Hepatocyte (in vitro differentiated cells): ENCODE measurements at regions not wholly inside any gene's neighbourhood (a gene's known extent, or its start where the extent isn't known, plus 50 kb on each side); places are given as distances from the start of the nearest gene placed in this dataset.

Experiments
- DNase-seq: peaks from one replicate; pipeline ENCODE4 v3.0.0-alpha.2; 2016; ENCODE audit warnings: low spot score
- H2AFZ ChIP-seq: fragments of 200-600 bp; sonication (generic); 2 replicates; pipeline ENCODE4 v1.6.0; 2016; ENCODE audit warnings: antibody characterized with exemption, mild to moderate bottlenecking
- H3K27ac ChIP-seq: fragments of 200-600 bp; sonication (generic); 2 replicates; pipeline ENCODE4 v1.5.1; 2016; ENCODE audit warnings: mild to moderate bottlenecking
- H3K27me3 ChIP-seq: fragments of 200-600 bp; sonication (generic); 2 replicates; pipeline ENCODE4 v1.6.1; 2016
- H3K36me3 ChIP-seq: fragments of 200-600 bp; sonication (generic); replicated peaks from 2 replicates; pipeline ENCODE4 v1.5.1; 2016; ENCODE audit warnings: low read depth; ENCODE audit not compliant: insufficient read depth
- H3K4me1 ChIP-seq: fragments of 200-600 bp; sonication (generic); 2 replicates; pipeline ENCODE4 v1.5.1; 2016; ENCODE audit warnings: mild to moderate bottlenecking, moderate library complexity; ENCODE audit not compliant: insufficient read depth
- H3K4me2 ChIP-seq: fragments of 200-600 bp; sonication (generic); 2 replicates; pipeline ENCODE4 v1.6.0; 2016
- H3K4me3 ChIP-seq: fragments of 200-600 bp; sonication (generic); 2 replicates; pipeline ENCODE4 v1.5.1; 2016; ENCODE audit warnings: mild to moderate bottlenecking
- H3K79me2 ChIP-seq: fragments of 200-600 bp; sonication (generic); 2 replicates; pipeline ENCODE4 v1.6.0; 2017; ENCODE audit warnings: mild to moderate bottlenecking
- H3K9me2 ChIP-seq: fragments of 200-600 bp; sonication (generic); replicated peaks from 2 replicates; pipeline ENCODE4 v1.6.0; 2017; ENCODE audit warnings: mild to moderate bottlenecking; ENCODE audit not compliant: insufficient read depth
- H3K9me3 ChIP-seq: fragments of 200-600 bp; sonication (generic); 2 replicates; pipeline ENCODE4 v1.5.1; 2016; ENCODE audit warnings: low read depth, mild to moderate bottlenecking
- H4K20me1 ChIP-seq: fragments of 200-600 bp; sonication (generic); 2 replicates; pipeline ENCODE4 v1.6.0; 2016; ENCODE audit warnings: mild to moderate bottlenecking; ENCODE audit not compliant: insufficient read depth, poor library complexity, severe bottlenecking
- CTCF ChIP-seq: fragments of 200-600 bp; sonication (generic); IDR thresholded peaks from 2 replicates; pipeline ENCODE4 v1.5.1; 2016; ENCODE audit warnings: antibody characterized with exemption, mild to moderate bottlenecking; ENCODE audit not compliant: poor library complexity
- EZH2 ChIP-seq: fragments of 200-600 bp; sonication (generic); IDR thresholded peaks from 2 replicates; pipeline ENCODE4 v1.6.1; 2016; ENCODE audit warnings: antibody characterized with exemption, mild to moderate bottlenecking, borderline replicate concordance
- EZH2phosphoT487 ChIP-seq: fragments of 200-600 bp; sonication (generic); IDR thresholded peaks from one replicate; pipeline ENCODE4 v1.6.1; 2018; ENCODE audit warnings: antibody characterized with exemption, mild to moderate bottlenecking, low read depth, moderate library complexity; ENCODE audit not compliant: unreplicated experiment, severe bottlenecking
- WGBS: methylation state at CpG from one replicate; pipeline ENCODE4 v1.1.6; 2016; ENCODE audit warnings: low lambda C conversion rate; ENCODE audit errors: missing lambda C conversion rate; 5-methylcytosine and 5-hydroxymethylcytosine counted together

- Histone ChIP-seq H3K27me3 (no peaks in the 10 kb centered on the region), H2AFZ (no peak overlapping the region), H3K4me1 (no peaks in the 10 kb centered on the region), H3K79me2 (no peaks in the 10 kb centered on the region), H3K36me3 (no peaks in the 10 kb centered on the region), H4K20me1 (no peaks in the 10 kb centered on the region), H3K4me3 (no peak overlapping the region), H3K9me3 (no peaks in the 10 kb centered on the region), H3K9me2 (no peaks in the 10 kb centered on the region), H3K4me2 (no peak overlapping the region), H3K27ac (no peak overlapping the region)
- 90% methylated on average over 2 of the region's 2 CpGs for WGBS
- TF ChIP-seq EZH2phosphoT487, result no peak
- TF ChIP-seq CTCF, result no peak
- TF ChIP-seq EZH2, result no peak
- no peak for DNase-seq
Measured at GRCh38 chr11:28799316-28799715, 691.1 kb downstream of the METTL15 start.

- Histone ChIP-seq H3K4me1 (no peaks in the 10 kb centered on the region), H3K36me3 (no peaks in the 10 kb centered on the region), H3K9me3 (no peaks in the 10 kb centered on the region), H2AFZ (no peak overlapping the region), H3K9me2 (no peaks in the 10 kb centered on the region), H3K4me3 (no peak overlapping the region), H3K27me3 (no peaks in the 10 kb centered on the region), H3K79me2 (no peaks in the 10 kb centered on the region), H3K27ac (no peak overlapping the region), H3K4me2 (no peak overlapping the region), H4K20me1 (no peaks in the 10 kb centered on the region)
- 78% methylated on average over 2 of the region's 2 CpGs for WGBS
- no peak for DNase-seq
- no peak for TF ChIP-seq EZH2
- TF ChIP-seq EZH2phosphoT487, result no peak
- no peak for TF ChIP-seq CTCF
Measured at GRCh38 chr11:28798286-28798685, 690.1 kb downstream of the METTL15 start.

DNA sequence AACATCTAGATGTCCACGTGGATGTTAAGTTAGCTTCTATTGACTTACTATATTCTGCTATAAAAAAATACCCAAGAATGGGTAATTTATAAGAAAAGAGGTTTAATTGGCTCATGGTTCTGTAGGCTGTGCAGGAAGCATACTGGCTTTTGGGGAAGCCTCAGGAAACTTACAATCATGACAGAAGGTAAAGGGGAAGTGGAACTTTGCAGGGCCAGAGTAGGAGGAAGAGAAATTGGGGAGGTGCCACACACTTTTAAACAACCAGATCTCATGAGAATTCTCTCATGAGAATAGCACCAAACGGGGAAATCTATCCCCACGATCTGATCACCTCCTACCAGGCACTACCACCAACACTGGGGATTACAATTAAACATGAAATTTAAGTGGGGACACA lies 689.3 kb downstream of the METTL15 start:
- no peaks in the 10 kb centered on the region for H3K36me3 ChIP-seq
- no peak overlapping the region for H2AFZ ChIP-seq
- WGBS, result 89% methylated on average over 3 of the region's 3 CpGs
- no peaks in the 10 kb centered on the region for H3K4me1 ChIP-seq
- no peak for DNase-seq
- no peaks in the 10 kb centered on the region for H3K27me3 ChIP-seq
- H4K20me1 ChIP-seq, result no peaks in the 10 kb centered on the region
- no peak overlapping the region for H3K27ac ChIP-seq
- no peak overlapping the region for H3K4me2 ChIP-seq
- no peak overlapping the region for H3K4me3 ChIP-seq
- no peaks in the 10 kb centered on the region for H3K9me2 ChIP-seq
- no peaks in the 10 kb centered on the region for H3K9me3 ChIP-seq
- TF ChIP-seq EZH2, result no peak
- H3K79me2 ChIP-seq, result no peaks in the 10 kb centered on the region

GRCh38 chr11:28794405-28794804 lies 686.2 kb downstream of the METTL15 start:
- no peak for TF ChIP-seq EZH2phosphoT487
- no peak for TF ChIP-seq CTCF
- no peak for TF ChIP-seq EZH2
- H3K4me1 ChIP-seq, result no peaks in the 10 kb centered on the region
- H2AFZ ChIP-seq, result no peak overlapping the region
- no peaks in the 10 kb centered on the region for H3K36me3 ChIP-seq
- DNase-seq, result no peak
- H3K79me2 ChIP-seq, result no peaks in the 10 kb centered on the region
- no peaks in the 10 kb centered on the region for H3K9me3 ChIP-seq
- H3K27me3 ChIP-seq, result no peaks in the 10 kb centered on the region
- H3K4me3 ChIP-seq, result no peak overlapping the region
- no peak overlapping the region for H3K27ac ChIP-seq
- H3K9me2 ChIP-seq, result no peaks in the 10 kb centered on the region
- no peak overlapping the region for H3K4me2 ChIP-seq
- H4K20me1 ChIP-seq, result no peaks in the 10 kb centered on the region
